Suprapubic skin (tissue), 3 donors: ENCODE measurements at regions not wholly inside any gene's neighbourhood (a gene's known extent, or its start where the extent isn't known, plus 50 kb on each side); places are given as distances from the start of the nearest gene placed in this dataset.

Experiments used
- CTCF ChIP-seq, 2 donors: fragments of 200-600 bp in 1 of 2; fragments of 450-650 bp in 1 of 2; sonication (generic) in 1 of 2; IDR thresholded peaks; one replicate each; pipeline ENCODE4 v1.5.1; 2016 to 2019; ENCODE audit warnings: antibody characterized with exemption in 2 of 2, mild to moderate bottlenecking in 1 of 2, moderate library complexity in 1 of 2
- POLR2A ChIP-seq, 2 donors: fragments of 450-650 bp; IDR thresholded peaks; one replicate each; pipeline ENCODE4 v1.6.1; 2017; ENCODE audit warnings: antibody characterized with exemption in 2 of 2, mild to moderate bottlenecking in 2 of 2, moderate library complexity in 2 of 2

DNA sequence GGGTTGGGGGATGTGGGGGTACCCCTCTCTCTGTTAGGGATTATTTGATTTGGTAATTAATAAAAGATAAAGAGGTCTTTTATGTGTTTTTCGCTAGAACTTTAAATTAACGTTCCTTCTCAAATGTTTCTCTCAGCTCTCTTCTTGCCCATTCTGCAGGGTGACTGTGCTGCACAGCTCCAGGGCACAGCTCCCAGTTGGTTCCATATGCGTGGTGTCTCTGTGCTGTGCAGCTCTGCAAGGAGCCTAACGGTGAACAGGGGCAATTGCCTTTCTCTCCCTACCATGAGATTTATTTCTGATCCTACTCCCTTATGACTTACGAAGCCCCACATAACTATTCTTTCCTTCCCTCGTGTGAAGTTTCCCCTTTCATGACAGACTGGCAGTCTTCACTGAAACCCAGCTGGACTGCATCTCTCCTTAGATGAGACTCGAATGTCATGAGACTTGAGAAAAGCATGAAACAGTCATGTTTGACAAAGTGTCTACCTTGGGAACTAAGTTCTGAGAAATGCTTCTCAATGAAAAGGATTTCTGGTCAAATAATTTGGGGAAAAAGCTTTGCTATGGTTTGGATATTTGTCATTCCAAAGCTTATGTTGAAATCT is 50.2 kb upstream of the SPRY1 start:
- no peak for TF ChIP-seq CTCF (IDR thresholded peaks at IDR 0.05)
- no peak for TF ChIP-seq POLR2A (IDR thresholded peaks at IDR 0.05)
